Endothelial cell of umbilical vein (primary cell): ENCODE measurements at regions not wholly inside any gene's neighbourhood (a gene's known extent, or its start where the extent isn't known, plus 50 kb on each side); places are given as distances from the start of the nearest gene placed in this dataset.

Source experiments
- EZH2 ChIP-seq: IDR thresholded peaks from 2 replicates; pipeline ENCODE4 v1.6.1; 2012; ENCODE audit warnings: borderline replicate concordance, low read depth, mild to moderate bottlenecking, moderate library complexity, low read length, inconsistent platforms; ENCODE audit not compliant: severe bottlenecking
- FOS ChIP-seq: IDR thresholded peaks from 2 replicates; pipeline ENCODE4 v1.6.1; 2011; ENCODE audit warnings: mild to moderate bottlenecking, low read length, moderate library complexity, borderline replicate concordance; ENCODE audit not compliant: insufficient read depth
- JUN ChIP-seq: IDR thresholded peaks from 2 replicates; pipeline ENCODE4 v1.6.1; 2011; ENCODE audit warnings: borderline replicate concordance, low read depth; ENCODE audit not compliant: insufficient read length, insufficient read depth
- POLR2A ChIP-seq: IDR thresholded peaks from 2 replicates; pipeline ENCODE4 v1.6.1; 2012; ENCODE audit warnings: low read depth, mild to moderate bottlenecking, control low read depth, low read length
- POLR2AphosphoS5 ChIP-seq: IDR thresholded peaks from 2 replicates; pipeline ENCODE4 v1.6.1; 2012; ENCODE audit warnings: low read depth, mild to moderate bottlenecking, control low read depth, low read length, moderate library complexity; ENCODE audit not compliant: insufficient read depth
- TF ChIP-seq, protein P1 (sequence below), 2 donors: IDR thresholded peaks; 1 replicate in 1 of 2; 2 replicates in 1 of 2; pipeline ENCODE4 v1.5.1; 2011; ENCODE audit warnings: low read length in 2 of 2, mild to moderate bottlenecking in 2 of 2, moderate library complexity in 2 of 2, control low read depth in 1 of 2, inconsistent platforms in 1 of 2, low read depth in 1 of 2; ENCODE audit not compliant: insufficient read depth in 1 of 2; ENCODE audit errors: extremely low read depth in 1 of 2
- TF ChIP-seq, protein P2 (sequence below): IDR thresholded peaks from 2 replicates; pipeline ENCODE4 v1.6.1; 2011; ENCODE audit not compliant: insufficient read depth, insufficient read length

DNA sequence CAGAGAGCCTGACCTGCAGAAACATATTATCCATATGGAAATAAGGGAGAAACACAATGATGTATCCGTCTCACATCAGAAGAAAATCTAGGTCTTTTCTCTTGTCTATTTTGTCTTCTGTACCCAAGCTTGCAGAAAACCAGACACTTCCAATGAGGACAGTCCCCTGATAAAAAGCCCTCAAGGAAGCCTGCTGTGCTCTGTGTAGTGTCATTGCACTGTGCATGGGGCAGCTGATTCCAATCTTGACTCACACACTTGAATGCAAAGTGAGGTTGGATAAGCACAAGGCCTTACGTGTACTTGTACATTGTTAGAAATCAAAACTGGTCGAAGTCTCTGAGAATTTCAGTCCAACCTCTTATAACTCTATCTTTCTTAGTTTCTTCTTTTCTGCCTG, 256.6 kb upstream of the MYOCD start:
- TF ChIP-seq, protein P1, sequence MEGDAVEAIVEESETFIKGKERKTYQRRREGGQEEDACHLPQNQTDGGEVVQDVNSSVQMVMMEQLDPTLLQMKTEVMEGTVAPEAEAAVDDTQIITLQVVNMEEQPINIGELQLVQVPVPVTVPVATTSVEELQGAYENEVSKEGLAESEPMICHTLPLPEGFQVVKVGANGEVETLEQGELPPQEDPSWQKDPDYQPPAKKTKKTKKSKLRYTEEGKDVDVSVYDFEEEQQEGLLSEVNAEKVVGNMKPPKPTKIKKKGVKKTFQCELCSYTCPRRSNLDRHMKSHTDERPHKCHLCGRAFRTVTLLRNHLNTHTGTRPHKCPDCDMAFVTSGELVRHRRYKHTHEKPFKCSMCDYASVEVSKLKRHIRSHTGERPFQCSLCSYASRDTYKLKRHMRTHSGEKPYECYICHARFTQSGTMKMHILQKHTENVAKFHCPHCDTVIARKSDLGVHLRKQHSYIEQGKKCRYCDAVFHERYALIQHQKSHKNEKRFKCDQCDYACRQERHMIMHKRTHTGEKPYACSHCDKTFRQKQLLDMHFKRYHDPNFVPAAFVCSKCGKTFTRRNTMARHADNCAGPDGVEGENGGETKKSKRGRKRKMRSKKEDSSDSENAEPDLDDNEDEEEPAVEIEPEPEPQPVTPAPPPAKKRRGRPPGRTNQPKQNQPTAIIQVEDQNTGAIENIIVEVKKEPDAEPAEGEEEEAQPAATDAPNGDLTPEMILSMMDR (IDR thresholded peaks at IDR 0.05; ENCODE audit: extremely low read depth in 1 of 2, insufficient read depth in 1 of 2, low read depth in 1 of 2, low read length in 2 of 2), result no peak
- TF ChIP-seq JUN (no peak), POLR2AphosphoS5 (no peak), POLR2A (no peak), EZH2 (no peak), FOS (no peak)
- TF ChIP-seq, protein P2, sequence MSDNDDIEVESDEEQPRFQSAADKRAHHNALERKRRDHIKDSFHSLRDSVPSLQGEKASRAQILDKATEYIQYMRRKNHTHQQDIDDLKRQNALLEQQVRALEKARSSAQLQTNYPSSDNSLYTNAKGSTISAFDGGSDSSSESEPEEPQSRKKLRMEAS, result no peak
